Upper lobe of right lung (tissue), 1 donor: ENCODE measurements at regions not wholly inside any gene's neighbourhood (a gene's known extent, or its start where the extent isn't known, plus 50 kb on each side); places are given as distances from the start of the nearest gene placed in this dataset.

Experiments used
- ATAC-seq: fragments of 200-7000 bp; cut with Tn5 transposase; one replicate; pipeline ENCODE4 v1.9.1; 2020; ENCODE audit warnings: mild to moderate bottlenecking, moderate library complexity
- DNase-seq: peaks from one replicate; pipeline ENCODE4 v3.0.0-alpha.2; 2020
- H3K27ac ChIP-seq: fragments of 200-600 bp; one replicate; pipeline ENCODE4 v1.8.0; 2022
- H3K27me3 ChIP-seq: fragments of 200-600 bp; one replicate; pipeline ENCODE4 v1.8.0; 2022; ENCODE audit warnings: mild to moderate bottlenecking
- H3K36me3 ChIP-seq: fragments of 200-600 bp; one replicate; pipeline ENCODE4 v1.8.0; 2022
- H3K4me1 ChIP-seq: fragments of 200-600 bp; one replicate; pipeline ENCODE4 v1.8.0; 2022
- H3K4me3 ChIP-seq: fragments of 200-600 bp; one replicate; pipeline ENCODE4 v1.8.0; 2022; ENCODE audit warnings: mild to moderate bottlenecking
- H3K9me3 ChIP-seq: fragments of 200-600 bp; one replicate; pipeline ENCODE4 v1.8.0; 2022
- intact Hi-C: fragments of 100-400 bp; cut with DNase I; formaldehyde crosslinking; loops from one replicate; pipeline ENCODE4 v1.11.0; 2022
- TF ChIP-seq, protein P1 (sequence below): fragments of 200-600 bp; IDR thresholded peaks from one replicate; pipeline ENCODE4 v1.8.0; 2022; ENCODE audit warnings: antibody characterized with exemption
- donor health status: DM: no; HTN: yes; CAD: no; lungs with severe emphysema.

DNA sequence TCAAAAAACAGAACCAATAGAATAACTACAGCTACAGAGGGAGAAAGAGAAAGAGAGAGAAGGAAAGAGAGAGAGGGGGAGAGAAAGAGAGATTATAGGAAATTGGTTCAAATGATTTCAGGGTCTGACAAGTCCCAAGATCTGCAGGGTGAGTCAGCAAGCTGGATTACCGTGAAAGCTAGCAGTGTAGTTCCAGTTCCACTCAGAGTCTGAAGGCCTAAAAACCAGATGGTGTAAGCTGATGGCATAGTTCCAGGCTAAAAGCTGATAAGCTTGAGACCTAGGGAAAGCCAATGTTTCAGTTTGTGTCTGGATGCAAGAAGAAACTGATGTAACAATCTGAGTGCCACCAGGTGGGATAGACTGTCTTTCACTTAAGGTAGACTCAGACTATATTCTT is 397.7 kb downstream of the TRIB2 start:
- no peaks in the 10 kb centered on the region for H3K9me3 ChIP-seq
- H3K27ac ChIP-seq: no peak overlapping the region
- H3K4me3 ChIP-seq: no peak overlapping the region
- no peak for DNase-seq
- intact Hi-C loops: no loop called here
- ATAC-seq: peak; percentile 29
- TF ChIP-seq, protein P1, sequence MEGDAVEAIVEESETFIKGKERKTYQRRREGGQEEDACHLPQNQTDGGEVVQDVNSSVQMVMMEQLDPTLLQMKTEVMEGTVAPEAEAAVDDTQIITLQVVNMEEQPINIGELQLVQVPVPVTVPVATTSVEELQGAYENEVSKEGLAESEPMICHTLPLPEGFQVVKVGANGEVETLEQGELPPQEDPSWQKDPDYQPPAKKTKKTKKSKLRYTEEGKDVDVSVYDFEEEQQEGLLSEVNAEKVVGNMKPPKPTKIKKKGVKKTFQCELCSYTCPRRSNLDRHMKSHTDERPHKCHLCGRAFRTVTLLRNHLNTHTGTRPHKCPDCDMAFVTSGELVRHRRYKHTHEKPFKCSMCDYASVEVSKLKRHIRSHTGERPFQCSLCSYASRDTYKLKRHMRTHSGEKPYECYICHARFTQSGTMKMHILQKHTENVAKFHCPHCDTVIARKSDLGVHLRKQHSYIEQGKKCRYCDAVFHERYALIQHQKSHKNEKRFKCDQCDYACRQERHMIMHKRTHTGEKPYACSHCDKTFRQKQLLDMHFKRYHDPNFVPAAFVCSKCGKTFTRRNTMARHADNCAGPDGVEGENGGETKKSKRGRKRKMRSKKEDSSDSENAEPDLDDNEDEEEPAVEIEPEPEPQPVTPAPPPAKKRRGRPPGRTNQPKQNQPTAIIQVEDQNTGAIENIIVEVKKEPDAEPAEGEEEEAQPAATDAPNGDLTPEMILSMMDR: no peak
- no peaks in the 10 kb centered on the region for H3K4me1 ChIP-seq
- H3K36me3 ChIP-seq: no peaks in the 10 kb centered on the region
- no peaks in the 10 kb centered on the region for H3K27me3 ChIP-seq

DNA sequence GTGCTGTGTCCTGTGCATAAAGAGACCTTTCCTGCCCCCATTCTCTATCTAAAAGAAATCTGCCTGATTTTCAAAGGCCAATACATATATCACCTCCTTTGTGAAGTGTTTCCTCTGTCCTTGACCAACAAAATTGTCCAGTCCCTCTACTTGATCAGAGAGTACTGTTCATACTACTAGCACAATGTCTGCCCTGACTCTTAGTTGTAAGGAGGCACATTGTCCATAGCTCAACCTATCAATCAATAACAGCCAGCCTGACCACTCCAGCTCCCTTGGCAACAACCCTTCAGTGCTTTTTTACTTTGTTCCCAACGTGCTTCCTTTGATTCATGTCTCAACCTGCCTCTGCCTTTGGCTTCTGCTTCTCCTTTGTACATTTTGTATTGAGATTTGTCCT is 398.9 kb downstream of the TRIB2 start:
- ATAC-seq (no peak), DNase-seq (no peak)
- TF ChIP-seq, protein P1: no peak
- Histone ChIP-seq H3K4me1 (no peaks in the 10 kb centered on the region), H3K27ac (no peak overlapping the region), H3K9me3 (no peaks in the 10 kb centered on the region), H3K4me3 (no peak overlapping the region), H3K27me3 (no peaks in the 10 kb centered on the region), H3K36me3 (no peaks in the 10 kb centered on the region)
- intact Hi-C loops: no loop called here

DNA sequence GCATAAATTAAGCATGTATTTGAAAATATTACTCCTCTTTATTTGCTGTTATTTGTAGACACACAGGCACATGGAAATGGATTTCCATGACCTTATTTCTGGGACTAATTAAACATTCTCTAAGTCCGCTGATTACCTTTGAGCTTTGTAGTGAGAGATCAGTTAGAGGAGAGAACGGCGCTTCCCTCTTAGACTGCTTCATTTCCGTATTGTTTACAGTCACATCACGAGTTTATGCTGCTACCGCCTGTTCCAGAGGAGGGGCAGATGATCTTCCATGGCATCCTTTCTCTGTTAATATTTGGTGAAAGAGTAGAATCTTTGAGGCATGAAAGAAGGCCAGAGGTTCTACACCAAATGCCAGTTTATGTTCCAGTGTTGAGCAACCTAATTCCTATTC is 404.4 kb downstream of the TRIB2 start:
- H3K27ac ChIP-seq: no peak overlapping the region
- H3K36me3 ChIP-seq: no peaks in the 10 kb centered on the region
- DNase-seq: no peak
- ATAC-seq: no peak
- no peak overlapping the region for H3K4me3 ChIP-seq
- intact Hi-C loops: no loop called here
- H3K4me1 ChIP-seq: no peaks in the 10 kb centered on the region
- H3K9me3 ChIP-seq: no peaks in the 10 kb centered on the region
- TF ChIP-seq, protein P1: no peak
- H3K27me3 ChIP-seq: no peaks in the 10 kb centered on the region

DNA sequence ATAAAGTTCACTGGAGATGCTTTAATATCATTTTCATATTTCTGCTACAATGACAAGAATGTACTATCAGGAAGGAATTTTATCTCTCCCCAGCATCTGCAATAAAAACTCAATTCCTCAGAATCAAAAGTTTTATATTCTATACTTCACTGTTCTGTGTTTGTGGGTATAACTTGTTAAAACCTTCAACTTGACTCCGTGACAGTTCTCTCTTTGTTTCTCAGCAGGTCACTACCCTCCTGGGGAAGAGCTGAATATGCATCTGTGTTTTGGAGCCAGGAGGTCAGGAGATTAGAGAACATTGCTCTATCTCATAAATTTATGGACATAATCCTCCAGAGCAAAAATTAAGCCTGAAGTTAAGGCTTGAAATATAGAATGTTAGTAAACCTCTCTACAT is 411.4 kb downstream of the TRIB2 start:
- TF ChIP-seq, protein P1: no peak

DNA sequence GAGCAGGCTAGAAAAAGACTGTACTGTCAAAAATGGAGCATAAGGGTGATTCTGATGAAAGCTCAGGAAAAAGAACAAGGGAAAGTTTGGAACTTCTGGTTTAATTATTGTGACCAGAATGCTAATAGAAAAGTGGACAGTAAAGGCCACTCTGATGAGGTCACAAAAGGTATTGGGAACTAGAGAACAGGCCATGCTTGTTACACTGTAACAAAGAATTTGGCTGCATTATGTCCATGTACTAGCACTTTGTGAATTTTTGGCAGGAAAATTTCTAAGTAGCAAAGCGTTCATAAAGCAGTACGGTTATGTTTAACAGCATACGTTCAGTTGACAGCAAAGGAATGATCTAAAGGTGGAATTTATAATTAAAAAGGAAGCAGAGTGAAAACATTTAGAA is 418.6 kb downstream of the TRIB2 start:
- intact Hi-C loops: no loop called here
- no peaks in the 10 kb centered on the region for H3K36me3 ChIP-seq
- no peak for ATAC-seq
- H3K4me3 ChIP-seq: no peak overlapping the region
- TF ChIP-seq, protein P1: no peak
- no peaks in the 10 kb centered on the region for H3K4me1 ChIP-seq
- H3K9me3 ChIP-seq: no peaks in the 10 kb centered on the region
- H3K27ac ChIP-seq: no peak overlapping the region
- DNase-seq: no peak
- no peaks in the 10 kb centered on the region for H3K27me3 ChIP-seq

More for the DNA sequence above, 411.4 kb downstream of the TRIB2 start:
- no peak for ATAC-seq
- Histone ChIP-seq H3K9me3 (no peaks in the 10 kb centered on the region), H3K36me3 (no peaks in the 10 kb centered on the region), H3K27me3 (no peaks in the 10 kb centered on the region), H3K4me3 (no peak overlapping the region), H3K4me1 (no peaks in the 10 kb centered on the region), H3K27ac (no peak overlapping the region)
- intact Hi-C loops: no loop called here
- no peak for DNase-seq

DNA sequence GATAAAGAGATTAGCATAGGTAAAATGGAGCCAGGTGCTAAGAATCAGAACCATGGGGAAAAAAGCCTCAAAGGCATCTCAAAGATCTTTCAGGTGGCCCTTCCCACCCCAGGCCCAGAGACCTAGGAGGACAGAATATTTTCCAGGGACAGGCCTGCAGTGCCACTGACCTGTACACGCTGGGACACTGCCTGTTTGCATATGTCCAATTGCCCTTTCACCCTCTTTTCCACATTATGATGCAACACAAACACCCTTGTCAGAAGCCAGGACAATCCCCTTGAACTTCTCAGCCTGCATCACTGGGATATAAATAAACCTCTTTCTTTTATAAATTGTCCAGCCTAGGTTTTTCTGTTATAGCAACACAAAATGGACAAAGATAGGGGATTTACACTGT is 419.1 kb downstream of the TRIB2 start:
- Histone ChIP-seq H3K27me3 (no peaks in the 10 kb centered on the region), H3K9me3 (no peaks in the 10 kb centered on the region), H3K4me1 (no peaks in the 10 kb centered on the region), H3K4me3 (no peak overlapping the region), H3K27ac (no peak overlapping the region), H3K36me3 (no peaks in the 10 kb centered on the region)
- TF ChIP-seq, protein P1: no peak
- no peak for ATAC-seq
- DNase-seq: no peak
- intact Hi-C loops: no loop called here
